GM23248 (cell line): ENCODE measurements at regions not wholly inside any gene's neighbourhood (a gene's known extent, or its start where the extent isn't known, plus 50 kb on each side); places are given as distances from the start of the nearest gene placed in this dataset.

Experiments
- DNase-seq: peaks from one replicate; pipeline ENCODE4 v3.0.0-alpha.2; 2015
- H2AFZ ChIP-seq: fragments of 200-600 bp; sonication (generic); 2 replicates; pipeline ENCODE4 v1.6.1; 2016; ENCODE audit warnings: antibody characterized with exemption
- H3F3A ChIP-seq: fragments of 200-600 bp; sonication (generic); 2 replicates; pipeline ENCODE4 v1.6.1; 2016; ENCODE audit warnings: mild to moderate bottlenecking, antibody characterized with exemption, mixed run types; ENCODE audit not compliant: insufficient read depth
- H3K27ac ChIP-seq: fragments of 200-600 bp; sonication (generic); 2 replicates; pipeline ENCODE4 v1.5.1; 2016; ENCODE audit warnings: mild to moderate bottlenecking
- H3K27me3 ChIP-seq: fragments of 200-600 bp; sonication (generic); replicated peaks from 2 replicates; pipeline ENCODE4 v1.6.1; 2016; ENCODE audit warnings: mild to moderate bottlenecking; ENCODE audit not compliant: insufficient read depth
- H3K36me3 ChIP-seq: fragments of 200-600 bp; sonication (generic); 2 replicates; pipeline ENCODE4 v1.6.1; 2016; ENCODE audit warnings: low read depth, mild to moderate bottlenecking
- H3K4me1 ChIP-seq: fragments of 200-600 bp; sonication (generic); 2 replicates; pipeline ENCODE4 v1.6.1; 2016; ENCODE audit warnings: mild to moderate bottlenecking; ENCODE audit not compliant: insufficient read depth
- H3K4me2 ChIP-seq: fragments of 200-600 bp; sonication (generic); one replicate; pipeline ENCODE4 v1.6.1; 2016; ENCODE audit warnings: mild to moderate bottlenecking; ENCODE audit not compliant: unreplicated experiment
- H3K4me3 ChIP-seq: fragments of 200-600 bp; sonication (generic); 2 replicates; pipeline ENCODE4 v1.5.1; 2016; ENCODE audit warnings: mild to moderate bottlenecking
- H3K79me2 ChIP-seq: fragments of 200-600 bp; sonication (generic); 2 replicates; pipeline ENCODE4 v1.6.1; 2016; ENCODE audit warnings: mild to moderate bottlenecking; ENCODE audit not compliant: insufficient read depth
- H3K9ac ChIP-seq: fragments of 200-600 bp; sonication (generic); 2 replicates; pipeline ENCODE4 v1.6.1; 2016; ENCODE audit warnings: mild to moderate bottlenecking
- H3K9me2 ChIP-seq: fragments of 200-600 bp; sonication (generic); 2 replicates; pipeline ENCODE4 v1.6.1; 2016; ENCODE audit warnings: mixed run types, mild to moderate bottlenecking, moderate library complexity; ENCODE audit not compliant: insufficient read depth
- H3K9me3 ChIP-seq: fragments of 200-600 bp; sonication (generic); one replicate; pipeline ENCODE4 v1.6.1; 2017; ENCODE audit warnings: low read depth
- H4K20me1 ChIP-seq: fragments of 200-600 bp; sonication (generic); 2 replicates; pipeline ENCODE4 v1.6.0; 2016; ENCODE audit not compliant: insufficient read depth
- EZH2 ChIP-seq: fragments of 200-600 bp; sonication (generic); IDR thresholded peaks from 2 replicates; pipeline ENCODE4 v1.6.1; 2018; ENCODE audit warnings: antibody characterized with exemption, mild to moderate bottlenecking; ENCODE audit not compliant: insufficient read depth, poor library complexity, severe bottlenecking
- EZH2phosphoT487 ChIP-seq: fragments of 200-600 bp; sonication (generic); IDR thresholded peaks from 2 replicates; pipeline ENCODE4 v1.6.1; 2018; ENCODE audit warnings: antibody characterized with exemption, moderate library complexity, mild to moderate bottlenecking, low read depth; ENCODE audit not compliant: insufficient read depth
- WGBS, 2 experiments: methylation state at CpG; one replicate each; pipeline ENCODE4 v1.1.6; 2015 to 2017; ENCODE audit warnings: low lambda C conversion rate in 2 of 2, low coverage in 1 of 2; ENCODE audit errors: missing lambda C conversion rate in 2 of 2; 5-methylcytosine and 5-hydroxymethylcytosine counted together
- in situ Hi-C: fragments of 300-500 bp; cut with MboI; formaldehyde crosslinking; loops from 2 replicates; pipeline ENCODE4 v1.15.0; 2020

GRCh38 chr7:121669144-121669543 is 203.8 kb upstream of the PTPRZ1 start:
- no peaks in the 10 kb centered on the region for H3K27me3 ChIP-seq
- H3K79me2 ChIP-seq, result no peaks in the 10 kb centered on the region
- H3F3A ChIP-seq, result no peaks in the 10 kb centered on the region
- no peak overlapping the region for H2AFZ ChIP-seq
- no peak overlapping the region for H3K4me3 ChIP-seq
- H3K9me3 ChIP-seq, result no peaks in the 10 kb centered on the region
- no peaks in the 10 kb centered on the region for H4K20me1 ChIP-seq
- no peaks in the 10 kb centered on the region for H3K4me1 ChIP-seq
- H3K9me2 ChIP-seq, result no peaks in the 10 kb centered on the region
- no peak overlapping the region for H3K9ac ChIP-seq
- in situ Hi-C loops, result no loop called here
- no peak for TF ChIP-seq EZH2phosphoT487
- TF ChIP-seq EZH2, result no peak
- no peak for DNase-seq
- H3K4me2 ChIP-seq, result no peak overlapping the region
- no peak overlapping the region for H3K27ac ChIP-seq
- no peaks in the 10 kb centered on the region for H3K36me3 ChIP-seq

DNA sequence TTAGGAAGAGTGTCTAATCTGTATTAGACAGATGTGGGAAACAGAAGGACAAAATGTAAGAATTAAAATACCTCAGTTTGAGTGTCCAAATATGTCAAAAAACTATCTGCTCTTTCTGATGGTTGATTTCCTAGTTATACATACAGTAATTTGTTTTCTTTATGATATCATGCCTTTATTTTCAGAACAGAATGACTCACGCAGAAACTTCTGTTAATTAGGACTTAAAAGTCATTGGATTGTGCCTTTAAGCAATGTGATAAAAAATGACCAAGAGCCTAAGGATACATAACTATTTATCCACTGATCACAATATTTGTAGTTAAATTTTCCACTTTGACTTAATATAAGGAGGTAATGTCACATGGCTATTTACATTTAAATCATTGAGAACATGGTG is 206.7 kb upstream of the PTPRZ1 start:
- no peak overlapping the region for H3K4me3 ChIP-seq
- H3K27ac ChIP-seq, result no peak overlapping the region
- no peaks in the 10 kb centered on the region for H3K36me3 ChIP-seq
- no peak for DNase-seq
- no peaks in the 10 kb centered on the region for H3F3A ChIP-seq
- H3K79me2 ChIP-seq, result no peaks in the 10 kb centered on the region
- no peak for TF ChIP-seq EZH2phosphoT487
- no peak for TF ChIP-seq EZH2
- WGBS, 2 experiments, result 46 to 57% methylated on average over 1 of the region's 1 CpG
- no peak overlapping the region for H2AFZ ChIP-seq
- H3K27me3 ChIP-seq, result no peaks in the 10 kb centered on the region
- no peak overlapping the region for H3K4me2 ChIP-seq
- H3K9ac ChIP-seq, result no peak overlapping the region
- H3K4me1 ChIP-seq, result no peaks in the 10 kb centered on the region
- H3K9me2 ChIP-seq, result no peaks in the 10 kb centered on the region
- no peaks in the 10 kb centered on the region for H3K9me3 ChIP-seq
- in situ Hi-C loops, result no loop called here
- no peaks in the 10 kb centered on the region for H4K20me1 ChIP-seq

- 20% methylated on average over 1 of the region's 1 CpG for WGBS, 2 experiments
- Histone ChIP-seq H3K4me1 (no peaks in the 10 kb centered on the region), H3K9ac (no peak overlapping the region), H3K27ac (no peak overlapping the region), H3K79me2 (no peaks in the 10 kb centered on the region), H3K27me3 (no peaks in the 10 kb centered on the region), H3K4me3 (no peak overlapping the region), H3K36me3 (no peaks in the 10 kb centered on the region), H2AFZ (no peak overlapping the region), H3K9me3 (no peaks in the 10 kb centered on the region), H3K9me2 (no peaks in the 10 kb centered on the region), H3F3A (no peaks in the 10 kb centered on the region), H3K4me2 (no peak overlapping the region), H4K20me1 (no peaks in the 10 kb centered on the region)
- DNase-seq, result no peak
- in situ Hi-C loops, result no loop called here
- TF ChIP-seq EZH2phosphoT487, result no peak
- no peak for TF ChIP-seq EZH2
Observed at GRCh38 chr7:121643320-121643719, 229.6 kb upstream of the PTPRZ1 start.

DNA sequence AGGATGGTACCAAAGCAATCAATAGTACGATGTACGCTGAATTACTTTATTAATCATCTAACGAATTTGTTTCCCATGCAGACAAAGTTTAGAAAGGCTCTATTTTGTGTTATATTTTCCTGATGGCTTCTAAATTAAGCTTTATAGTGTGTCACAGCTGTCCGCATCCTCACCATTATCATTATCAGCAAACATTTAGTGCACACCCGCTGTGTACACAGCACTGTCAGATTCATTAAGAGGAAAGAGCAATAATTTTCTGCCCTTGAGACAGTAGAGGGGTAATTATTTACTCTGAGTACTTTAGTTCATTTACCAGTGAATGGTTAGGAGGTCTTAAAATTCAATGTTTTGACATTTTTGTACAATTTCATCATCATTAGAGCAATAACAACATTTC is 233.3 kb upstream of the PTPRZ1 start:
- Histone ChIP-seq H2AFZ (no peak overlapping the region), H3K9me3 (no peaks in the 10 kb centered on the region), H3K9ac (no peak overlapping the region), H3K36me3 (no peaks in the 10 kb centered on the region), H3K27me3 (no peaks in the 10 kb centered on the region), H3F3A (no peaks in the 10 kb centered on the region), H3K9me2 (no peaks in the 10 kb centered on the region), H3K4me1 (no peaks in the 10 kb centered on the region), H3K79me2 (no peaks in the 10 kb centered on the region), H3K4me3 (no peak overlapping the region), H3K27ac (no peak overlapping the region), H3K4me2 (no peak overlapping the region), H4K20me1 (no peaks in the 10 kb centered on the region)
- TF ChIP-seq EZH2 (no peak), EZH2phosphoT487 (no peak)
- in situ Hi-C loops, result no loop called here
- no peak for DNase-seq
- 67 to 69% methylated on average over 5 of the region's 5 CpGs for WGBS, 2 experiments

GRCh38 chr7:121638286-121638685 is 234.7 kb upstream of the PTPRZ1 start:
- H3K27ac ChIP-seq, result no peak overlapping the region
- no peaks in the 10 kb centered on the region for H3K9me3 ChIP-seq
- TF ChIP-seq EZH2phosphoT487 (no peak), EZH2 (no peak)
- H3K4me1 ChIP-seq, result no peaks in the 10 kb centered on the region
- no peaks in the 10 kb centered on the region for H3K9me2 ChIP-seq
- H3K36me3 ChIP-seq, result no peaks in the 10 kb centered on the region
- in situ Hi-C loops, result no loop called here
- H3K79me2 ChIP-seq, result no peaks in the 10 kb centered on the region
- WGBS, 2 experiments, result 36 to 41% methylated on average over 3 of the region's 3 CpGs
- no peak overlapping the region for H3K9ac ChIP-seq
- no peak overlapping the region for H3K4me3 ChIP-seq
- H2AFZ ChIP-seq, result no peak overlapping the region
- no peaks in the 10 kb centered on the region for H3F3A ChIP-seq
- no peak for DNase-seq
- no peaks in the 10 kb centered on the region for H3K27me3 ChIP-seq
- no peak overlapping the region for H3K4me2 ChIP-seq
- no peaks in the 10 kb centered on the region for H4K20me1 ChIP-seq
